Fibroblast of skin of left biceps (primary cell): ENCODE measurements at regions not wholly inside any gene's neighbourhood (a gene's known extent, or its start where the extent isn't known, plus 50 kb on each side); places are given as distances from the start of the nearest gene placed in this dataset.

Source experiments
- DNase-seq, 2 experiments: peaks; one replicate each; pipeline ENCODE4 v3.0.0-alpha.2; 2013; ENCODE audit warnings: low read depth in 2 of 2

DNA sequence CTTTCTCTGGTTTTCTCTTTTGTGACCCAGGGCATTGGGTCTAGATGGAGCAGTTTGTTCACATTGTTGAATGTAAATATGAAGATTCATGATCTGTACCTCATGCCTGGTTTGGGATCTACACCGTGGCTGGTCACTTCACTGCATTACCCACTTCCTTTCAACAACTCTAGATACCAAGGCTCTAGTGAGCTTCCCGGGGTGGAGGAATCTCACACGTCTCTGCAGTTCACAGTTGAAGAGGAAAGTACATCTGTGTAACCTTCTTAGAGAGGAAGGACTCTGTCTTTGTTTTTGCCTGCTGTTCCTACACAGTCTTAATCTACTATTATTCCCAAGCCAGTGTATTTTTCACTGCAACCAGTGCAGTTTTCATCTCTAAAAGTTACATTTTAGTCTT is 574.8 kb downstream of the MBD2 start:
- DNase-seq, result no peak

GRCh38 chr18:53644799-53645471 is 579.5 kb downstream of the MBD2 start:
- DNase-seq, result no peak

DNA sequence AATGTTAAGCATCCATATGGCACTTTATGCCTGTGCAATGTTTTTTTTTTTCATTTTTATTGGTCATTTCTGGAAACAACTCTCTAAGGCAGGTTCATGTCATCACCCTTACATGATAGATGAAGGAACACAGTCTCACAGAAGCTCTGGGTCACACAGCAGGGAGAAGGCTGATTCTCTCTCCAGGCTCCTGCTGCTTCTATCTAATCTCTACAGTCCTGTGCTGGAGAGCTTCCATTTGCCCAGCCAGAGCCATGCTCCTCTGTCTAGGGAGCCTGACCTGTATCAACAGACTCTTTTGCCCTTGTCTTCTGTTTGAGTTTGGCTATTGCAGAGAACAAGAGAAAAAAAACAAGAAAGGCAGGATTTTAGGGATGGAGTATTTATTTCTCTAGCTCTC is 584.8 kb downstream of the MBD2 start:
- DNase-seq, result no peak

GRCh38 chr18:53629337-53629736 is 595.1 kb downstream of the MBD2 start:
- DNase-seq, result no peak

DNA sequence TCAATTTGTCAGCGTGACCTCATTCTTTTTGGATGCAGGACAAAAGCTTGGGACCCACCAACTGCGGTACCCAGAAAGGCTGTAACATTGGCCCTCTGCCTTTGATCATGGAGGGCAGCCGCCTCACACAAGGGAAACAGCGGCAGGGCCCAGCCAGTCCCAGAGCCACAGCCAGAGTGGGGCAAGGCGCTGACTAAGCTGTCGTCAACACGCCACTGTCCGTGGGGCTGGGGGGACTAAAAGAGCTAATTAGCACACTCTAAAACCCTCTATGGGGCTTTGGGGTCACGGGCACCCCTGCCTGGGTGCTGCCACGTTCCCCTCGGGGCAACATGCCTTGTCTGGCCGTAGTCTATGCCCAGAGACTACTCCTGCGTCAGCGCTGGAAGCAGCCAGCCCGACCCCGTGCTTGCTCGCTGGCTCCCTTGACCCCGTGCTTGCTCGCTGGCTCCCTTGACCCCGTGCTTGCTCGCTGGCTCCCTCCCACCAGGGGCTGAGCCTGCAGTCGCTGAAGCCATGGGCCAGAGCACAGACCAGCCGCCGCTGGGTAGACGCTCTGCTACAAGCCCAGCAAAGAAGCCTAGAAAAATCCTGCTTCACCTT is 598.4 kb downstream of the MBD2 start:
- DNase-seq, result no peak

DNA sequence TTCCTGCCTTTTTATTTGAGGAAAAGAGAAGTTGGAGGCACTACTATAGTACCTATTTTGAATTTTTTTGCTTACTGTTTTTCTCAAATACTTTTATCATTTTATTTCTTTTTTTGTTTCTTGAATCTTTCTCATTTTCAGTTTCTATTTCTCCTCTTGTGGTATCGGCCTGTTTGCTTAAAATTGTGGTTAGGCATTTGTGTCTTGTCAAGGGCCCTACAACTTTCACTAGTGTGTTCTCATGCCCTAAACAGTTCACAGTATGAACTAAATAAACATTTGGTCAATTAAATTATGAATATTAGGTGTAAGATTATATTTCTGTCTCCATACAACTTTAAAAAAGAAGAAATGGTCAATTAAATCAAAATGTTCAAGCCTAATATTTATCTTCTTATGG is 613.5 kb downstream of the MBD2 start:
- no peak for DNase-seq

- DNase-seq, result no peak
Observed at GRCh38 chr18:53606792-53607191, 617.7 kb downstream of the MBD2 start.

DNA sequence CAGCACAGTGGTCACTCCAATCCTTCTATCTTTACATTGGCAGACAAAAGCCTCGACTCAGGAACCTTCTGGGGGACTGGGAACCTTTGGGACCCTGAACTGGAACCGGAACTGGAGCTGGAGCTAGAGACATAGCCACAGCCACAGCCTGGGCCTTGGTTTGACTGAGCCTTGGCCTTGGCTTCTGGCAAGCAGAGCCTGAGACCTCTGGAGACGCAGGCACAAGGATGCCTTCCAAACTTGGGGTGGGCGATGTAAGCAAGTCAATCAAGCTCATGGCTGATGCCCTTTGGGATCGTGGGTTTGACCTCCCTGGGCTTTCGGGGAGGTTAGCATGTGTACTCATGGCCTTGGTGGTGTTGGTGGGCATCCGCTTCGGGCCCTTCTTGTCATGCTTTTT is 619.3 kb downstream of the MBD2 start:
- no peak for DNase-seq

GRCh38 chr18:53603276-53603675 is 621.2 kb downstream of the MBD2 start:
- DNase-seq, result no peak

- DNase-seq, result no peak
Observed at GRCh38 chr18:53601344-53601743, 623.1 kb downstream of the MBD2 start.

DNA sequence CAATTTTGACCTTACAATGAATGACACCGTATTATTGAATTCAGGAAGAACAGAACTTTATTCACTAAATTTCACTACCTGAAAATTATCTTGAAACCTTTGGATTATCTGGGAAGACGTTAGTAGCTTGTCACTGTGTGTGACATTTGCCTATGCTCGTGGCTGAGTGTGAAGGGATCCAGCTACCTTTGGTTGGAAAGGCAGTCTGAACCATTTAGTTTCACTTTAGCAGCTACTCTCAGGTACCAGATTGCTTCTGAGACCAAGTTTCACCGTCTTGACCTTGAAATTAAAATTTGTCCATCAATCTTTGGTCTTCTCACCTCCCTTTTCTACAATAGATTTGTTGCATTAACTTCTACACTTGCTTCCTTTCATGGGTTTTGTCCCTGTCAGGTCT is 637.5 kb downstream of the MBD2 start:
- no peak for DNase-seq
